Kidney capillary endothelial cell (primary cell): ENCODE measurements at regions not wholly inside any gene's neighbourhood (a gene's known extent, or its start where the extent isn't known, plus 50 kb on each side); places are given as distances from the start of the nearest gene placed in this dataset.

ENCODE experiments used
- DNase-seq: peaks from one replicate; pipeline ENCODE4 v3.0.0-alpha.2; 2018; ENCODE audit warnings: low spot score

GRCh38 chr19:28843761-28844492 lies 369.0 kb downstream of the UQCRFS1 start:
- DNase-seq = no peak

- DNase-seq = no peak
These were observed 371.4 kb downstream of the UQCRFS1 start for GRCh38 chr19:28841531-28841930.

- DNase-seq = no peak
These were observed 372.1 kb downstream of the UQCRFS1 start for GRCh38 chr19:28840891-28841290.

GRCh38 chr19:28839455-28839854 lies 373.5 kb downstream of the UQCRFS1 start:
- DNase-seq = no peak

- DNase-seq = no peak
These were observed 374.0 kb downstream of the UQCRFS1 start for GRCh38 chr19:28838909-28839308.

GRCh38 chr19:28836421-28836820 lies 376.5 kb downstream of the UQCRFS1 start:
- DNase-seq = no peak

- DNase-seq = no peak
These were observed 378.0 kb downstream of the UQCRFS1 start for GRCh38 chr19:28834996-28835395.

GRCh38 chr19:28831462-28831861 lies 381.5 kb downstream of the UQCRFS1 start:
- DNase-seq = no peak

GRCh38 chr19:28829762-28830161 lies 383.2 kb downstream of the UQCRFS1 start:
- DNase-seq = no peak

- DNase-seq = no peak
These were observed 383.6 kb downstream of the UQCRFS1 start for GRCh38 chr19:28829359-28829758.

- no peak for DNase-seq
These were observed 384.6 kb downstream of the UQCRFS1 start for GRCh38 chr19:28828276-28828870.

- no peak for DNase-seq
These were observed 385.6 kb downstream of the UQCRFS1 start for GRCh38 chr19:28827382-28827781.

GRCh38 chr19:28823338-28823961 lies 389.5 kb downstream of the UQCRFS1 start:
- DNase-seq = no peak

GRCh38 chr19:28820289-28820688 lies 392.7 kb downstream of the UQCRFS1 start:
- DNase-seq = no peak

- no peak for DNase-seq
These were observed 397.7 kb downstream of the UQCRFS1 start for GRCh38 chr19:28815257-28815656.

GRCh38 chr19:28794301-28794700 lies 418.6 kb downstream of the UQCRFS1 start:
- no peak for DNase-seq

GRCh38 chr19:28793391-28794168 lies 419.4 kb downstream of the UQCRFS1 start:
- no peak for DNase-seq

GRCh38 chr19:28785971-28786370 lies 427.0 kb downstream of the UQCRFS1 start:
- no peak for DNase-seq

GRCh38 chr19:28764066-28764465 lies 448.9 kb downstream of the UQCRFS1 start:
- DNase-seq = no peak

GRCh38 chr19:28746478-28746877 lies 466.5 kb downstream of the UQCRFS1 start:
- DNase-seq = no peak

- no peak for DNase-seq
These were observed 468.0 kb downstream of the UQCRFS1 start for GRCh38 chr19:28744943-28745342.

GRCh38 chr19:28744014-28744413 lies 468.9 kb downstream of the UQCRFS1 start:
- DNase-seq = no peak
